ENCODE measurements at regions not wholly inside any gene's neighbourhood (a gene's known extent, or its start where the extent isn't known, plus 50 kb on each side); places are given as distances from the start of the nearest gene placed in this dataset.
A peak's percentile ranks its signal among the peaks of the same experiment; 100 is the strongest.

DNA sequence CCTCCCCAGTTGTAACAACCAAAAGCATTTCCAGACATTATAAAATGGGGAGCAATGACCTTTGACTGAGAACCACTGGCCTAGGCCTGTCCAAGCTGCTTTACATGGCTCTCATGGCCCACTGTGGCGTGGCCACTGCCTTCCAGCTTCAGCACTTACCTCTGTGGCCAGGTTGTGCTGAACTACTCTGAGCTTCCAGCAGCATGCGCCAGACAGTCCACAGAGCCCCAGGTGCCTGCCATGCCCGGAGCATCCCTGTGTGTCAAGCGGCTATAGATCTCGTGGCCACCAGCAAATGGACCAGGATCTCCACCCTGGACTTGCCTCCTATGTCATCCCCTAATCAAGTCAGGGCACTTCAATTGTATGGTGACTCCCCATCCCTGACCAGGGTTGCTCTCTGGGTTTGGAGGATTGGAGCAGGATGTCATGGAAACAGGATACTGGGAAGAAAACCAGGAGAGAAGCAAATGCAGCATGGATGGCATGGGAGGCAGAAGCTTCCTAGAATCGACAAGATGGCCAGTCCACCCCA lies 199.7 kb downstream of the UACA start:
- no peak for ATAC-seq
- no peaks in the 10 kb centered on the region for H3K36me3 Mint-ChIP-seq
- no peaks in the 10 kb centered on the region for H3K9me3 Mint-ChIP-seq
- no peak overlapping the region for H3K27ac Mint-ChIP-seq
- peak in 1 of 2 donors; percentile 35 for DNase-seq (ENCODE audit: low spot score in 2 of 2)

DNA sequence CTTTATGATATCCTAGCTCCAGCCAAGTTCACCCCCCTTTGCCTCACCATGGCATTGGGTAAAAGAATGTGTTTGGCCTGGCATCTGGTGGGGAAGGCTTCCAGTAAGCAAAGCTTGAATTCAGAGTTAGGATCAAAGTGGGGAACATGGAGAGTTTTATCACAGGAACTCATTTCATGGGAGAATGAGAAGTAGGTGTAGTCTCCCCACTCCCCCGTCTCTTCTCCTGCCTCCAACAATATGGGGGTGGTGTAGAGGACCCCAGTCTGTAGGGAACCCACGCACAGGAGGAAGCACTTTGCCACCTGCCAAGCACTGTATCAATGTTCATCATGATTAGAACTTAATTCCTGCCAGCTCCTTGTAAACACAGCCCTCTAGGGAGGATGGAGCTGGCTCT lies 200.5 kb downstream of the UACA start:
- ATAC-seq (no peak), DNase-seq (ENCODE audit: low spot score in 2 of 2) (peak in 1 of 2 donors; percentile 13)
- H3K36me3 Mint-ChIP-seq: no peaks in the 10 kb centered on the region
- no peaks in the 10 kb centered on the region for H3K9me3 Mint-ChIP-seq
- no peak overlapping the region for H3K27ac Mint-ChIP-seq

- H3K36me3 Mint-ChIP-seq: no peaks in the 10 kb centered on the region
- no peaks in the 10 kb centered on the region for H3K9me3 Mint-ChIP-seq
- DNase-seq (ENCODE audit: low spot score in 2 of 2) (peak in 1 of 2 donors; percentile 18), ATAC-seq (no peak)
- H3K27ac Mint-ChIP-seq: no peak overlapping the region
Observed at GRCh38 chr15:70561885-70562284, 201.5 kb downstream of the UACA start.

- peak in 1 of 2 donors; percentile 37 for DNase-seq (ENCODE audit: low spot score in 2 of 2)
- H3K9me3 Mint-ChIP-seq: no peaks in the 10 kb centered on the region
- H3K36me3 Mint-ChIP-seq: no peaks in the 10 kb centered on the region
- no peak overlapping the region for H3K27ac Mint-ChIP-seq
- ATAC-seq: no peak
Observed at GRCh38 chr15:70560617-70561328, 202.6 kb downstream of the UACA start.

GRCh38 chr15:70559265-70560239 lies 203.8 kb downstream of the UACA start:
- no peaks in the 10 kb centered on the region for H3K9me3 Mint-ChIP-seq
- H3K27ac Mint-ChIP-seq: no peak overlapping the region
- H3K36me3 Mint-ChIP-seq: no peaks in the 10 kb centered on the region
- peak; percentile 86 to 91 for ATAC-seq
- peak; percentile 59 to 71 for DNase-seq (ENCODE audit: low spot score in 2 of 2)

- ATAC-seq (peak; percentile 31 to 48), DNase-seq (ENCODE audit: low spot score in 2 of 2) (peak in 1 of 2 donors; percentile 47)
- Mint-ChIP-seq H3K9me3 (no peaks in the 10 kb centered on the region), H3K36me3 (no peaks in the 10 kb centered on the region), H3K27ac (no peak overlapping the region)
Observed at GRCh38 chr15:70558406-70559264, 204.7 kb downstream of the UACA start.

GRCh38 chr15:70557521-70558258 lies 205.7 kb downstream of the UACA start:
- peak in 1 of 2 donors; percentile 47 for DNase-seq (ENCODE audit: low spot score in 2 of 2)
- peak in 1 of 2 donors; percentile 14 for ATAC-seq
- no peak overlapping the region for H3K27ac Mint-ChIP-seq
- H3K36me3 Mint-ChIP-seq: no peaks in the 10 kb centered on the region
- no peaks in the 10 kb centered on the region for H3K9me3 Mint-ChIP-seq

- Mint-ChIP-seq H3K27ac (no peak overlapping the region), H3K36me3 (peaks cover 0 to 5% of the 10 kb centered on the region in 2 donors), H3K9me3 (peaks cover 0 to 4% of the 10 kb centered on the region in 2 donors)
- no peak for ATAC-seq
- DNase-seq (ENCODE audit: low spot score in 2 of 2): peak in 1 of 2 donors; percentile 20
Observed at GRCh38 chr15:70556779-70557178, 206.6 kb downstream of the UACA start.

GRCh38 chr15:70556151-70556741 lies 207.1 kb downstream of the UACA start:
- DNase-seq (ENCODE audit: low spot score in 2 of 2) (peak in 1 of 2 donors; percentile 52), ATAC-seq (no peak)
- H3K9me3 Mint-ChIP-seq: peaks cover 0 to 7% of the 10 kb centered on the region in 2 donors
- no peak overlapping the region for H3K27ac Mint-ChIP-seq
- H3K36me3 Mint-ChIP-seq: peaks cover 0 to 8% of the 10 kb centered on the region in 2 donors

- peaks cover 0 to 8% of the 10 kb centered on the region in 2 donors for H3K36me3 Mint-ChIP-seq
- H3K9me3 Mint-ChIP-seq: peaks cover 0 to 7% of the 10 kb centered on the region in 2 donors
- no peak for ATAC-seq
- no peak overlapping the region for H3K27ac Mint-ChIP-seq
- DNase-seq (ENCODE audit: low spot score in 2 of 2): peak in 1 of 2 donors; percentile 52
Observed at GRCh38 chr15:70555713-70556112, 207.6 kb downstream of the UACA start.

DNA sequence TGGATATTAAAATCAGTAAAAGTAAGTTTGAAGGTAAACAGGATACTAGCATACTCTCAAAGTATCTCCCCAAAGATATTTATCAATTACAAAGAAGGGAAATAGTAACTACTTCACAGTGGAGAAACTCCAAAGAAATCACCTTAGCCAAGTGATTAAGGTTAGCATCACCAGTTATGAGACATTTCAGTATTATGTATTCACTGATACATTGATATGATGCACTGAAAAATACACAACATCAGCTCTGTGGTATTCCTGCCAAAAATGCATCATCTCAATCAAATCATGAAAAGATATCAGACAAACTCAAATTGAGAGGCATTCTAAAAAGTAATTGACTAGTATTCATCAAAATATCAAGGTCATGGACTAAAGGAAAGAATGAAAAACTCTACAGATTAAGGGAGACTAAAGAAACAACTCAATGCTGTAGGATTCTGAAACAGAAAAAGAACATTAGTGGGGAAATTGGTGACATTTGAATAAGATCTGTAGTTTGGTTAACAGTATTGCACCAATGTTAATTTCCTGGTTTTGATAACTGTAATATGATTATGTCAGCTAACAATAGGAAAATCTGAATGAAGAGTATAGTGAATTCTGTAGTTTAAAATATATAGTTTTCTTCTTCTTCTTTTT lies 215.4 kb downstream of the UACA start:
- H3K27ac Mint-ChIP-seq: peak overlapping the region; percentile 46 to 93

GRCh38 chr15:70545526-70545925 lies 217.8 kb downstream of the UACA start:
- H3K9me3 Mint-ChIP-seq: no peaks in the 10 kb centered on the region
- no peak for ATAC-seq
- DNase-seq (ENCODE audit: low spot score in 2 of 2): peak in 1 of 2 donors; percentile 39
- H3K36me3 Mint-ChIP-seq: no peaks in the 10 kb centered on the region
- H3K27ac Mint-ChIP-seq: no peak overlapping the region

More for the DNA sequence above, 215.4 kb downstream of the UACA start:
- no peak for DNase-seq (ENCODE audit: low spot score in 2 of 2)
- Mint-ChIP-seq H3K9me3 (peaks cover 0 to 7% of the 10 kb centered on the region in 2 donors), H3K36me3 (peaks cover 0 to 8% of the 10 kb centered on the region in 2 donors)
- peak; percentile 85 to 88 for ATAC-seq

DNA sequence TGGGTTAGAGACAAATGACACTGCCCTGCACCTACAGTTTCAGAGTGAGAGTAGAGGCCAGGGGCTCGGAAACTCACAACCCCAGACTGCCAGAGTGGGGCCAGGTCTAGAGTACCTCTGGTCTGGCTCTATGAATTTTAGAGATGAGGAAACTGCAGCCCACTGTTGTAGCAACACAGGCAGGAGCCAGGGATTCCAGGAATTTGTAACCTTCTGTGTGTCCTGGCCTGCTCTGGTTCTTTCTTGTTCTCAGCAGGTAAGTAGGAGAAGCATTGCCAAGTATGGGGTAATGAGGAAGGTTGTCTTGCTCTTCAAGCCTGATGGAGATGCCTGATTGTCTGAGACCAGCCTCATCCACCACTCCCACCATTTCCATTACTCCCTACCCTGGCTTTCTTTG lies 221.8 kb downstream of the UACA start:
- Mint-ChIP-seq H3K9me3 (no peaks in the 10 kb centered on the region), H3K27ac (no peak overlapping the region), H3K36me3 (no peaks in the 10 kb centered on the region)
- ATAC-seq (no peak), DNase-seq (ENCODE audit: low spot score in 2 of 2) (no peak)

- ATAC-seq: no peak
- Mint-ChIP-seq H3K36me3 (peaks cover 0 to 3% of the 10 kb centered on the region in 2 donors), H3K27ac (no peak overlapping the region), H3K9me3 (no peaks in the 10 kb centered on the region)
- no peak for DNase-seq (ENCODE audit: low spot score in 2 of 2)
Observed at GRCh38 chr15:70539912-70540530, 223.3 kb downstream of the UACA start.
